CD4-positive, alpha-beta T cell (primary cell): ENCODE measurements at regions not wholly inside any gene's neighbourhood (a gene's known extent, or its start where the extent isn't known, plus 50 kb on each side); places are given as distances from the start of the nearest gene placed in this dataset.

ENCODE experiments used
- ATAC-seq: fragments of 200-7000 bp; cut with Tn5 transposase; one replicate; pipeline ENCODE4 v1.10.0; 2022; ENCODE audit warnings: mild to moderate bottlenecking; ENCODE audit not compliant: poor library complexity
- CTCF ChIA-PET: fragments of 350-600 bp; sonication (Branson Sonifier 250); formaldehyde crosslinking; loops from one replicate; lab custom pipeline; 2021; ENCODE audit warnings: antibody characterized with exemption, inconsistent platforms; lab: Charles Lee
- POLR2A ChIA-PET: fragments of 350-600 bp; sonication (Branson Sonifier 250); formaldehyde crosslinking; loops from one replicate; lab custom pipeline; 2021; ENCODE audit warnings: antibody characterized with exemption, inconsistent platforms; lab: Charles Lee
- DNase-seq, 14 experiments: peaks; one replicate each; pipeline ENCODE4 v3.0.0-alpha.2; 2013 to 2020; ENCODE audit warnings: mixed read lengths in 2 of 14
- H3K27ac ChIP-seq, 2 donors: one replicate each; pipeline versions ENCODE4 v1.5.1 to v1.7.0; 2013; ENCODE audit warnings: low read length in 2 of 2, low read depth in 1 of 2, mild to moderate bottlenecking in 1 of 2
- H3K27me3 ChIP-seq, 2 experiments: 1 replicate in 1 of 2; 2 replicates in 1 of 2; pipeline versions ENCODE4 v1.6.1 to v1.7.0; 2013; ENCODE audit warnings: low read length in 2 of 2, control low read depth in 1 of 2, mild to moderate bottlenecking in 1 of 2, moderate library complexity in 1 of 2; ENCODE audit not compliant: insufficient read depth in 2 of 2, control insufficient read depth in 1 of 2
- H3K36me3 ChIP-seq: one replicate; pipeline ENCODE4 v1.6.1; 2013; ENCODE audit warnings: low read length, control low read depth; ENCODE audit not compliant: insufficient read depth
- H3K4me1 ChIP-seq: one replicate; pipeline ENCODE4 v1.6.1; 2013; ENCODE audit warnings: low read length, control low read depth; ENCODE audit not compliant: insufficient read depth
- H3K4me3 ChIP-seq: one replicate; pipeline ENCODE4 v1.5.1; 2013; ENCODE audit warnings: mild to moderate bottlenecking, low read length, moderate library complexity
- H3K9me3 ChIP-seq, 2 experiments: 1 replicate in 1 of 2; 2 replicates in 1 of 2; pipeline versions ENCODE4 v1.6.1 to v1.7.0; 2013; ENCODE audit warnings: low read length in 2 of 2, mild to moderate bottlenecking in 2 of 2, control low read depth in 1 of 2, moderate library complexity in 1 of 2; ENCODE audit not compliant: control insufficient read depth in 1 of 2, insufficient read depth in 1 of 2
- H3K27ac Mint-ChIP-seq: one replicate; pipeline ENCODE4 v1.8.0; 2020; ENCODE audit warnings: mixed read lengths
- H3K27me3 Mint-ChIP-seq: one replicate; pipeline ENCODE4 v1.8.0; 2021; ENCODE audit warnings: mixed read lengths
- H3K36me3 Mint-ChIP-seq: one replicate; pipeline ENCODE4 v1.8.0; 2021; ENCODE audit warnings: low read depth, mixed read lengths
- H3K4me1 Mint-ChIP-seq: one replicate; pipeline ENCODE4 v1.8.0; 2021; ENCODE audit warnings: low read depth, mixed read lengths
- H3K4me3 Mint-ChIP-seq: one replicate; pipeline ENCODE4 v1.8.0; 2020; ENCODE audit warnings: mild to moderate bottlenecking, mixed read lengths
- H3K9me3 Mint-ChIP-seq: one replicate; pipeline ENCODE4 v1.8.0; 2020; ENCODE audit warnings: mixed read lengths
- CTCF ChIP-seq: fragments of 200-600 bp; IDR thresholded peaks from one replicate; pipeline ENCODE4 v1.8.0; 2022; ENCODE audit warnings: antibody characterized with exemption, mild to moderate bottlenecking
- intact Hi-C, 2 experiments: fragments of 100-400 bp; cut with DNase I in 1 of 2; cut with micrococcal nuclease in 1 of 2; formaldehyde crosslinking; loops; one replicate each; pipeline versions ENCODE4 v1.15.1 to v1.9.0; 2023 to 2025; cut with DNase I, micrococcal nuclease

- no peak overlapping the region for H3K4me3 ChIP-seq
- H3K27me3 Mint-ChIP-seq, result peaks cover 5% of the 10 kb centered on the region
- no peaks in the 10 kb centered on the region for H3K4me1 ChIP-seq
- POLR2A ChIA-PET, result no interaction called here
- CTCF ChIA-PET, result no interaction called here
- H3K36me3 ChIP-seq, result no peaks in the 10 kb centered on the region
- no peak overlapping the region for H3K27ac Mint-ChIP-seq
- intact Hi-C loops, result no loop called here
- H3K4me3 Mint-ChIP-seq, result no peak overlapping the region
- ATAC-seq, result no peak
- H3K27me3 ChIP-seq, result no peaks in the 10 kb centered on the region
- no peaks in the 10 kb centered on the region for H3K9me3 ChIP-seq
- H3K27ac ChIP-seq, result no peak overlapping the region
- no peaks in the 10 kb centered on the region for H3K9me3 Mint-ChIP-seq
- DNase-seq, result no peak
- H3K36me3 Mint-ChIP-seq, result no peaks in the 10 kb centered on the region
- no peak for TF ChIP-seq CTCF
- no peaks in the 10 kb centered on the region for H3K4me1 Mint-ChIP-seq
Measured at GRCh38 chr2:65562890-65563289, 130.5 kb upstream of the SPRED2 start.

GRCh38 chr2:65558743-65559142 is 126.3 kb upstream of the SPRED2 start:
- H3K4me1 ChIP-seq, result no peaks in the 10 kb centered on the region
- H3K9me3 ChIP-seq, result no peaks in the 10 kb centered on the region
- H3K4me3 ChIP-seq, result no peak overlapping the region
- ATAC-seq (no peak), DNase-seq (no peak)
- H3K4me1 Mint-ChIP-seq, result no peaks in the 10 kb centered on the region
- no peak overlapping the region for H3K27ac ChIP-seq
- intact Hi-C loops, result no loop called here
- H3K27me3 ChIP-seq, result no peaks in the 10 kb centered on the region
- H3K4me3 Mint-ChIP-seq, result no peak overlapping the region
- H3K27me3 Mint-ChIP-seq, result peaks cover 4% of the 10 kb centered on the region
- ChIA-PET CTCF (no interaction called here), POLR2A (no interaction called here)
- no peak for TF ChIP-seq CTCF
- no peaks in the 10 kb centered on the region for H3K36me3 ChIP-seq
- H3K9me3 Mint-ChIP-seq, result no peaks in the 10 kb centered on the region
- no peak overlapping the region for H3K27ac Mint-ChIP-seq
- no peaks in the 10 kb centered on the region for H3K36me3 Mint-ChIP-seq

DNA sequence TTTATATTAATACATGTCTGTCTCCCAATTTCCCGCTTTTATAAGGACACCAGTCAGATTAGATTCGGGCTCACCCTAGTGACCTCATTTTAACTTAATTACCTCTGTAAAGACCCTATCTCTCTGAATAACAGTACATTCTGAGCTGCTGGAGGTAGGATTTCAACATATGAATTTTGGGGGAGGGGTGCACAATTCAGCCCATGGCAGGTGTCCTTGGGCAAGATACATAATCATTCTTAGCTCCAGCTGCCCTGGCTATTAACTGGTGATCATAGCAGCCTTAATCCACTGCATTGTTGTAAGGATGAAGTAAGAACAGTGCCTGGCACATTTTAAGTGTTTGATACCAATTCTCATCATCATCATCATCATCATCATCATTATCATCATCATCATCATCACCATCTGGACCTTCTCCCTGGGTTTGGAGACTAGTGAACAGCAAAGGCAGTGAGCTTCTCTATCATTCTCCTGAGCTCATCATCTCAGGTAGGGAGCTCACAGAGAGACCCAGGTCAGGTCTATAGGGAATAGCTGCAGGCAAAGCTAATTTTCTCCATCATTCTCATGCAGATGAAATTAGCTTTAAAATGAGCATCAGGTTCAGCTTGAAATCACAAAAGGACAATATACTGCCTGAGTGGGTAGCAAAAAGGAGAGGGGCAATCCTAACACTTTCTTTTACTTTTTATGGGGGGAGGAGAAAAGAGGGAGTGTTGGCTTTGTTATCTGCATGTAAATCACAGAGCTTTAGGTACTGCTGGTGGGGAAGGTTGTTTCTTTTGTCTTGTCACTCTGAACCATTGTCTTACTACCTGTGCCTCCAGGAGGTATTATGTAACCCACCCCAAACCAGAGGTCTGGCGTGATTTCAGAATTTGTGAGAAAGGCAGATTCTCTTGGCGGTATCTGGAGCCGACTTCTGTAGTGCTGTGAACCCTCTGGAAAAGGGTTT is 125.5 kb upstream of the SPRED2 start:
- no peaks in the 10 kb centered on the region for H3K4me1 Mint-ChIP-seq
- no peaks in the 10 kb centered on the region for H3K9me3 Mint-ChIP-seq
- no peak for ATAC-seq
- no peak for DNase-seq
- no peak for TF ChIP-seq CTCF
- H3K27ac Mint-ChIP-seq, result no peak overlapping the region
- Histone ChIP-seq H3K36me3 (no peaks in the 10 kb centered on the region), H3K27me3 (no peaks in the 10 kb centered on the region), H3K27ac (no peak overlapping the region), H3K9me3 (no peaks in the 10 kb centered on the region), H3K4me3 (no peak overlapping the region), H3K4me1 (peaks cover 4% of the 10 kb centered on the region)
- no peak overlapping the region for H3K4me3 Mint-ChIP-seq
- POLR2A ChIA-PET, result no interaction called here
- H3K27me3 Mint-ChIP-seq, result peaks cover 4% of the 10 kb centered on the region
- intact Hi-C loops, result no loop called here
- CTCF ChIA-PET, result no interaction called here
- no peaks in the 10 kb centered on the region for H3K36me3 Mint-ChIP-seq
